NCI-H146 (cell line): ENCODE measurements at regions not wholly inside any gene's neighbourhood (a gene's known extent, or its start where the extent isn't known, plus 50 kb on each side); places are given as distances from the start of the nearest gene placed in this dataset.
"Not testable (repeated sequence)": the region's sequence is repeated elsewhere in the genome, so short reads cannot be mapped to it uniquely, and the experiment has no call there.

ENCODE experiments used
- DNase-seq: peaks from one replicate; lab custom pipeline; 2025; lab: John Stamatoyannopoulos, UW

- peak; percentile 59 for DNase-seq
Measured at GRCh38 chrX:131827935-131828334, 195.2 kb upstream of the STK26 start.

GRCh38 chrX:131828482-131828881, 194.6 kb upstream of the STK26 start:
- peak; percentile 9 for DNase-seq

GRCh38 chrX:131830400-131831184, 192.5 kb upstream of the STK26 start:
- peak; percentile 97 for DNase-seq

GRCh38 chrX:131831185-131831520, 191.9 kb upstream of the STK26 start:
- DNase-seq = no peak

- no peak for DNase-seq
Measured at GRCh38 chrX:131836161-131836560, 186.9 kb upstream of the STK26 start.

GRCh38 chrX:131837325-131837724, 185.8 kb upstream of the STK26 start:
- no peak for DNase-seq

- no peak for DNase-seq
Measured at GRCh38 chrX:131840799-131841495, 182.2 kb upstream of the STK26 start.

GRCh38 chrX:131841496-131842437, 181.3 kb upstream of the STK26 start:
- peak; percentile 74 for DNase-seq

GRCh38 chrX:131843987-131844386, 179.1 kb upstream of the STK26 start:
- no peak for DNase-seq

GRCh38 chrX:131845201-131845600, 177.9 kb upstream of the STK26 start:
- DNase-seq = no peak

- no peak for DNase-seq
Measured at GRCh38 chrX:131845771-131846170, 177.3 kb upstream of the STK26 start.

- not testable (repeated sequence) for DNase-seq
Measured at GRCh38 chrX:131850964-131851363, 172.1 kb upstream of the STK26 start.

GRCh38 chrX:131853440-131853839, 169.7 kb upstream of the STK26 start:
- DNase-seq = no peak

GRCh38 chrX:131854581-131854980, 168.5 kb upstream of the STK26 start:
- no peak for DNase-seq

- DNase-seq = no peak
Measured at GRCh38 chrX:131861088-131861787, 161.9 kb upstream of the STK26 start.

GRCh38 chrX:131862321-131862720, 160.8 kb upstream of the STK26 start:
- DNase-seq = no peak

GRCh38 chrX:131869182-131869581, 153.9 kb upstream of the STK26 start:
- DNase-seq = no peak

GRCh38 chrX:131874300-131874699, 148.8 kb upstream of the STK26 start:
- DNase-seq = no peak

- DNase-seq = not testable (repeated sequence)
Measured at GRCh38 chrX:131875827-131876226, 147.3 kb upstream of the STK26 start.

- no peak for DNase-seq
Measured at GRCh38 chrX:131881194-131881593, 141.9 kb upstream of the STK26 start.

- not testable (repeated sequence) for DNase-seq
Measured at GRCh38 chrX:131885042-131885441, 138.1 kb upstream of the STK26 start.

- DNase-seq = not testable (repeated sequence)
Measured at GRCh38 chrX:131893857-131894256, 129.2 kb upstream of the STK26 start.
